ENCODE measurements at regions not wholly inside any gene's neighbourhood (a gene's known extent, or its start where the extent isn't known, plus 50 kb on each side); places are given as distances from the start of the nearest gene placed in this dataset.

- Histone ChIP-seq H3K4me3 (ENCODE audit: low read depth, low read length) (no peak overlapping the region), H3K36me3 (ENCODE audit: control insufficient read depth, insufficient read depth, low read length) (no peaks in the 10 kb centered on the region), H3K27me3 (ENCODE audit: control insufficient read depth, insufficient read depth, low read length) (no peaks in the 10 kb centered on the region)
- no peak for DNase-seq (ENCODE audit: low read depth)
- TF ChIP-seq CTCF (IDR thresholded peaks at IDR 0.05; ENCODE audit: insufficient read depth, low read length, poor library complexity, severe bottlenecking): no peak
Measured at GRCh38 chrX:46256875-46257274, 288.3 kb downstream of the ZNF674 start.

- no peaks in the 10 kb centered on the region for H3K36me3 ChIP-seq (ENCODE audit: control insufficient read depth, insufficient read depth, low read length)
- TF ChIP-seq CTCF (IDR thresholded peaks at IDR 0.05; ENCODE audit: insufficient read depth, low read length, poor library complexity, severe bottlenecking): no peak
- no peak overlapping the region for H3K4me3 ChIP-seq (ENCODE audit: low read depth, low read length)
- DNase-seq (ENCODE audit: low read depth): no peak
- no peaks in the 10 kb centered on the region for H3K27me3 ChIP-seq (ENCODE audit: control insufficient read depth, insufficient read depth, low read length)
Measured at GRCh38 chrX:46255046-46255445, 290.2 kb downstream of the ZNF674 start.

GRCh38 chrX:46254641-46255040 lies 290.6 kb downstream of the ZNF674 start:
- H3K36me3 ChIP-seq (ENCODE audit: control insufficient read depth, insufficient read depth, low read length): no peaks in the 10 kb centered on the region
- DNase-seq (ENCODE audit: low read depth): no peak
- TF ChIP-seq CTCF (IDR thresholded peaks at IDR 0.05; ENCODE audit: insufficient read depth, low read length, poor library complexity, severe bottlenecking): no peak
- H3K27me3 ChIP-seq (ENCODE audit: control insufficient read depth, insufficient read depth, low read length): no peaks in the 10 kb centered on the region
- no peak overlapping the region for H3K4me3 ChIP-seq (ENCODE audit: low read depth, low read length)

- TF ChIP-seq CTCF (IDR thresholded peaks at IDR 0.05; ENCODE audit: insufficient read depth, low read length, poor library complexity, severe bottlenecking): no peak
- peak; percentile 29 for DNase-seq (ENCODE audit: low read depth)
- no peak overlapping the region for H3K4me3 ChIP-seq (ENCODE audit: low read depth, low read length)
Measured at GRCh38 chrX:46251755-46252154, 293.5 kb downstream of the ZNF674 start.

GRCh38 chrX:46250151-46250550 lies 295.1 kb downstream of the ZNF674 start:
- H3K27me3 ChIP-seq (ENCODE audit: control insufficient read depth, insufficient read depth, low read length): no peaks in the 10 kb centered on the region
- DNase-seq (ENCODE audit: low read depth): no peak
- no peaks in the 10 kb centered on the region for H3K36me3 ChIP-seq (ENCODE audit: control insufficient read depth, insufficient read depth, low read length)
- no peak overlapping the region for H3K4me3 ChIP-seq (ENCODE audit: low read depth, low read length)
- no peak for TF ChIP-seq CTCF (IDR thresholded peaks at IDR 0.05; ENCODE audit: insufficient read depth, low read length, poor library complexity, severe bottlenecking)

More at GRCh38 chrX:46251755-46252154, 293.5 kb downstream of the ZNF674 start:
- Histone ChIP-seq H3K27me3 (ENCODE audit: control insufficient read depth, insufficient read depth, low read length) (no peaks in the 10 kb centered on the region), H3K36me3 (ENCODE audit: control insufficient read depth, insufficient read depth, low read length) (no peaks in the 10 kb centered on the region)

GRCh38 chrX:46247456-46247855 lies 297.8 kb downstream of the ZNF674 start:
- Histone ChIP-seq H3K27me3 (ENCODE audit: control insufficient read depth, insufficient read depth, low read length) (no peaks in the 10 kb centered on the region), H3K4me3 (ENCODE audit: low read depth, low read length) (no peak overlapping the region), H3K36me3 (ENCODE audit: control insufficient read depth, insufficient read depth, low read length) (no peaks in the 10 kb centered on the region)
- DNase-seq (ENCODE audit: low read depth): no peak
- TF ChIP-seq CTCF (IDR thresholded peaks at IDR 0.05; ENCODE audit: insufficient read depth, low read length, poor library complexity, severe bottlenecking): no peak

All from kidney epithelial cell (primary cell).